Thyroid gland (tissue), 4 donors: ENCODE measurements at regions not wholly inside any gene's neighbourhood (a gene's known extent, or its start where the extent isn't known, plus 50 kb on each side); places are given as distances from the start of the nearest gene placed in this dataset.

Experiments used
- DNase-seq, 2 donors: peaks; one replicate each; pipeline ENCODE4 v3.0.0-alpha.2; 2019
- H3K27ac ChIP-seq, 3 donors: fragments of 200-600 bp; sonication (generic); 1 replicate in 2 of 3; 2 replicates in 1 of 3; pipeline ENCODE4 v1.5.1; 2016 to 2019; ENCODE audit warnings: mild to moderate bottlenecking in 1 of 3, moderate library complexity in 1 of 3
- H3K27me3 ChIP-seq: fragments of 200-600 bp; sonication (generic); one replicate; pipeline ENCODE4 v1.5.1; 2019
- H3K36me3 ChIP-seq, 2 donors: fragments of 200-600 bp; sonication (generic); one replicate each; pipeline ENCODE4 v1.5.1; 2016 to 2019
- H3K4me1 ChIP-seq, 2 donors: fragments of 200-600 bp; sonication (generic); one replicate each; pipeline ENCODE4 v1.5.1; 2017 to 2019
- H3K4me3 ChIP-seq, 3 donors: fragments of 200-600 bp; sonication (generic); replicated peaks in 1 of 3; 1 replicate in 2 of 3; 2 replicates in 1 of 3; pipeline ENCODE4 v1.5.1; 2016; ENCODE audit warnings: mild to moderate bottlenecking in 1 of 3
- H3K9me3 ChIP-seq: fragments of 200-600 bp; sonication (generic); one replicate; pipeline ENCODE4 v1.5.1; 2017
- POLR2A ChIP-seq, 2 donors: fragments of 450-650 bp; IDR thresholded peaks; one replicate each; pipeline ENCODE4 v1.6.1; 2017; ENCODE audit warnings: antibody characterized with exemption in 2 of 2, mild to moderate bottlenecking in 2 of 2, moderate library complexity in 1 of 2
- WGBS, 2 donors: methylation state at CpG; one replicate each; pipeline ENCODE4 v1.1.5; 2017; 5-methylcytosine and 5-hydroxymethylcytosine counted together
- intact Hi-C: fragments of 100-400 bp; cut with DNase I; formaldehyde crosslinking; loops from one replicate; pipeline ENCODE4 v1.15.1; 2023
- TF ChIP-seq, protein P1 (sequence below), 6 experiments: fragments of 200-600 bp in 3 of 6; fragments of 450-650 bp in 3 of 6; sonication (generic) in 3 of 6; IDR thresholded peaks; one replicate each; pipeline ENCODE4 v1.5.1; 2016 to 2019; ENCODE audit warnings: antibody characterized with exemption in 6 of 6, mild to moderate bottlenecking in 2 of 6, inconsistent platforms in 1 of 6, moderate library complexity in 1 of 6

DNA sequence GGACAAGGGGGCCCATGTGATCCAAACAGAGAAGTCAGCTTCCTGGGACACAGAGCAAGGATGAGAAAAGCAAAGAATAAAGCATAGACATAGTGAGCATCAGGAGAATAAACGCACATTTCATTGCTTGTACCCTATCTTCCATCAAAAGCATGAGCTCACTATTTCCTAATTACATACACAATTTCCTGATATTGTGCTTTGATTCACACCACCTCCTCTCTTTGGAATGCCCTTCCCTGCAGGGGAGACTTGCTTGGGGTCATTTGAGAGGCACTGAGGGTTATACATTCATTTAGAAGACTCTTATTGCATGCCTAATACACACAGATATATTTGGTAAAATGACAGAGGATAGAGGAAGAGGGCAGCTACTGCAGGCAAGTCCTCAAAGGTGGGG, 185.4 kb downstream of the SEC16B start:
- intact Hi-C loops = no loop called here
- WGBS, 2 donors = 84 to 88% methylated on average over 1 of the region's 1 CpG
- Histone ChIP-seq H3K4me1 (no peaks in the 10 kb centered on the region), H3K4me3 (no peak overlapping the region), H3K27ac (no peak overlapping the region), H3K9me3 (no peaks in the 10 kb centered on the region), H3K27me3 (no peaks in the 10 kb centered on the region), H3K36me3 (no peaks in the 10 kb centered on the region)
- TF ChIP-seq, protein P1, sequence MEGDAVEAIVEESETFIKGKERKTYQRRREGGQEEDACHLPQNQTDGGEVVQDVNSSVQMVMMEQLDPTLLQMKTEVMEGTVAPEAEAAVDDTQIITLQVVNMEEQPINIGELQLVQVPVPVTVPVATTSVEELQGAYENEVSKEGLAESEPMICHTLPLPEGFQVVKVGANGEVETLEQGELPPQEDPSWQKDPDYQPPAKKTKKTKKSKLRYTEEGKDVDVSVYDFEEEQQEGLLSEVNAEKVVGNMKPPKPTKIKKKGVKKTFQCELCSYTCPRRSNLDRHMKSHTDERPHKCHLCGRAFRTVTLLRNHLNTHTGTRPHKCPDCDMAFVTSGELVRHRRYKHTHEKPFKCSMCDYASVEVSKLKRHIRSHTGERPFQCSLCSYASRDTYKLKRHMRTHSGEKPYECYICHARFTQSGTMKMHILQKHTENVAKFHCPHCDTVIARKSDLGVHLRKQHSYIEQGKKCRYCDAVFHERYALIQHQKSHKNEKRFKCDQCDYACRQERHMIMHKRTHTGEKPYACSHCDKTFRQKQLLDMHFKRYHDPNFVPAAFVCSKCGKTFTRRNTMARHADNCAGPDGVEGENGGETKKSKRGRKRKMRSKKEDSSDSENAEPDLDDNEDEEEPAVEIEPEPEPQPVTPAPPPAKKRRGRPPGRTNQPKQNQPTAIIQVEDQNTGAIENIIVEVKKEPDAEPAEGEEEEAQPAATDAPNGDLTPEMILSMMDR (IDR thresholded peaks at IDR 0.05) = no peak
- no peak for TF ChIP-seq POLR2A (IDR thresholded peaks at IDR 0.05)
- no peak for DNase-seq

DNA sequence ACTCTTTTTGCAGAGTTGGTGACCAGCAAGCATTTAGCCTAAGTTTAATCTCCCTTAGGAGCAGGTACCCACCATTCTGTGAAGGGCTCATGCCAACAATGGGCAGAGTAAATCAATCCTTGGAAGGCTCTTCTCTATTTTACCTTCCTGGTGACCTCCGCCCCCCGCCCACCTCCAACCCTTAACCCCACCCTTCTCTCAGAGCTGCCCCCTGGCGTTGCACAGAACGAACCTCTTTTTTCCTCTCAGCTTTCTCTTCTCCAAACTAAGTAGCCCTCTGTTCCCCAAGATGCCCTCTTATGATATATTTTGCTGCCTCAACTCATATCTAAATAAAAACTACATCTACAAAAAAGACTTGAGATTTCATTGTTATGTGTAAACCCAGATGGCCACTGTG, 186.8 kb downstream of the SEC16B start:
- H3K27ac ChIP-seq = no peak overlapping the region
- WGBS, 2 donors = 58 to 68% methylated on average over 4 of the region's 4 CpGs
- intact Hi-C loops = no loop called here
- no peak overlapping the region for H3K4me3 ChIP-seq
- DNase-seq = no peak
- no peaks in the 10 kb centered on the region for H3K36me3 ChIP-seq
- TF ChIP-seq POLR2A (IDR thresholded peaks at IDR 0.05) = no peak
- TF ChIP-seq, protein P1 (IDR thresholded peaks at IDR 0.05) = no peak
- H3K9me3 ChIP-seq = no peaks in the 10 kb centered on the region
- no peaks in the 10 kb centered on the region for H3K4me1 ChIP-seq
- H3K27me3 ChIP-seq = no peaks in the 10 kb centered on the region

DNA sequence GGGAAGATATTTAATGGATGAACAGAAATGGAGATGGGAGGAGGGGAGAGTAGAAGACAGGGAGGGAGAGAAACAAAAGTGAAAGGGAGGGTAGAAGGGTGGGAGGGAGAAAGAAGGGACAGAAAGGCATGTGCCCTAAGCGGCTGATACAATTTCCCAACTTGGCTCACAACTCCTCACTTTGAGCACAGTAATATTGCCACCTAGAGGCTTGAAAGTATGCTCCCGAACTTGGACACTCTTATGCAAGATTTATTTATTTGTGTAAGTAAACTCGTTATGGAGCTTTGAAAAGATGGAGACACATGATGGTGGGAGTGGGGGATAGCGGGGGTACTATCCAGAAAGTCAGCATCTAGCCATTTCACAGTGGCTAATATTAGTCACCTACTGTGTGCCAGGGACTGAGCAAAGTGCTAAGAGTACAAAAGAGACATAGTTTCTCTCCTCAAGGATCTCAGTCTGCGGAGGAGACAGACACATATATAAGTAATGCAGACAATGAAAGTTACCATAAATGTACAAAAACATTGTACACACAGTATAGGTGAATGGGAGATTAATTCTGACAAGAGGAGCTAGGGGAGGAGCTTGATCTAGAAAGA, 189.7 kb downstream of the SEC16B start:
- WGBS, 2 donors = 22 to 26% methylated on average over 5 of the region's 5 CpGs
- H3K27ac ChIP-seq = no peak overlapping the region
- H3K36me3 ChIP-seq = no peaks in the 10 kb centered on the region
- TF ChIP-seq POLR2A (IDR thresholded peaks at IDR 0.05) = no peak
- TF ChIP-seq, protein P1 (IDR thresholded peaks at IDR 0.05) = peak in 1 of 6 experiments; percentile 23
- DNase-seq = no peak
- intact Hi-C loops = no loop called here
- no peaks in the 10 kb centered on the region for H3K27me3 ChIP-seq
- no peaks in the 10 kb centered on the region for H3K9me3 ChIP-seq
- H3K4me3 ChIP-seq = no peak overlapping the region
- H3K4me1 ChIP-seq = no peaks in the 10 kb centered on the region

DNA sequence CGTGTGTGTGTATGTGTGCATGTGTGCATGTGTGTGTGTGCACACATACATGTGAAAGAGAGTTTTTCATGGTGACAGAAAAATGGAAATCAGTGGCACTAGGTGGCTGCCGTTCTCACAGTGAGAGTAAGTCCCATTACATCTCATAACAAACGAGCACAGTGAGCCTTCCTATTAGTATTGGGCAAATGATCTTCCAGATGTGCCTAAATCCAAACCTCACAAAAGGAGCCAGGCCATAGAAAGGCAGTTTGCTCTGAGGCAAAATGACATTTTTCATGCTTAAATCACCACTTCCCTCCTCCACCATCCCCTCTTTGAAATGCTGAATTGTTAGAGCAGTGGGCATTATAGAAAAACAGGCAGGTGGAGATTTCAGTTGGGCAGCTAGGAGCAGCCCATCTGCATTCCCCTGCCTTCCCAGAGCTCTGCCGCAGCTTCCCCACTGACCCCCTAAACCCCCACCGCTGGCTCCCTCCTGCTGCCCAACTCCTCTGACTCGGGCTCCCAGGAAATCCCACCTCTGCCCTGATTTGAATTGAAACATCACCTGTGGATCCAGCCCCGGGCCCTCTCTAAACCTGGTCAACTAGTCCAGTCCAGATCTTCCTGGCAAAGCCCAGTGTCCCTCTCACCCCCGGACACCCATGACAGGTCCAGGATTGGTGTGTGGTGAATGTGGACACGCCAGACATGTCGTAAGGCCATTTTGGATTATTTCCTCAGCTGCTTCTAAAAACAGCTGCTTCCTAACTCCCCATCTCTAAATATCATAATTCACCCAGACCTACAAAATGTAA, 190.5 kb downstream of the SEC16B start:
- no peak for DNase-seq
- Histone ChIP-seq H3K27me3 (no peaks in the 10 kb centered on the region), H3K9me3 (no peaks in the 10 kb centered on the region), H3K36me3 (no peaks in the 10 kb centered on the region), H3K27ac (no peak overlapping the region), H3K4me3 (no peak overlapping the region), H3K4me1 (no peaks in the 10 kb centered on the region)
- 61 to 62% methylated on average over 10 of the region's 10 CpGs for WGBS, 2 donors
- TF ChIP-seq, protein P1 (IDR thresholded peaks at IDR 0.05) = no peak
- TF ChIP-seq POLR2A (IDR thresholded peaks at IDR 0.05) = no peak
- intact Hi-C loops = no loop called here

DNA sequence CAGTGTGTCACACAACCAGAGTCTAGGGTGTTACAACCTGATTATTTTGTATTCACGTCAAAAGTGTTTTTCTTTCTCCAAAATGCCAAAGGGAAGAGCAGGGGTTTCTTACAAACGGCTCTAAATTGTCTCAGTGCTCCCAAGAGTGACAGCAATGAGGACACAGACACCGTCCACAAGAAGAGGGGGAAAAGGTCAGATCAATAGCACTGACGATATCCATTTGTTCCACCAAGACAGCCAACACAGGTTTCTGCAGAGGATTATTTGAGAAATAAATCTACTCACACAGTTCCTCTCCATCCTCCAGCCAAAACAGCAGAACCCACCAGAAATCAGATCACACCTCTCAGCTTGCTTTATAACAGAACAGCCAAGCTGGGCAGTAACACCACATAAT, 193.9 kb downstream of the SEC16B start:
- 60% methylated on average over 4 of the region's 4 CpGs for WGBS, 2 donors
- Histone ChIP-seq H3K4me3 (no peak overlapping the region), H3K27me3 (no peaks in the 10 kb centered on the region), H3K9me3 (no peaks in the 10 kb centered on the region), H3K27ac (no peak overlapping the region), H3K36me3 (no peaks in the 10 kb centered on the region), H3K4me1 (no peaks in the 10 kb centered on the region)
- no peak for TF ChIP-seq POLR2A (IDR thresholded peaks at IDR 0.05)
- TF ChIP-seq, protein P1 (IDR thresholded peaks at IDR 0.05) = no peak
- no peak for DNase-seq
- intact Hi-C loops = no loop called here
